Panc1 (cell line): ENCODE measurements at regions not wholly inside any gene's neighbourhood (a gene's known extent, or its start where the extent isn't known, plus 50 kb on each side); places are given as distances from the start of the nearest gene placed in this dataset.

Source experiments
- ATAC-seq: fragments of 200-7000 bp; cut with Tn5 transposase; 2 replicates; pipeline ENCODE4 v1.9.1; 2020; ENCODE audit warnings: mild to moderate bottlenecking, moderate library complexity
- BruUV-seq: library from RNA; stranded (reverse); fragments of 400-500 nt; replicated peaks from 2 replicates; lab custom pipeline; 2021; lab: Mats Ljungman, UMichigan
- CTCF ChIA-PET: fragments of 300-600 bp; sonication (Branson Sonifier 250); formaldehyde crosslinking; loops from one replicate; lab custom pipeline; 2022; ENCODE audit warnings: antibody characterized with exemption; lab: Charles Lee
- POLR2A ChIA-PET: fragments of 300-600 bp; sonication (Branson Sonifier 250); formaldehyde crosslinking; loops from one replicate; lab custom pipeline; 2022; ENCODE audit warnings: antibody characterized with exemption; lab: Charles Lee
- DNase-seq: peaks from one replicate; pipeline ENCODE4 v3.0.0-alpha.2; 2010; ENCODE audit warnings: low read depth, low spot score
- H3K27ac ChIP-seq: 2 replicates; pipeline ENCODE4 v1.5.1; 2011; ENCODE audit warnings: mild to moderate bottlenecking, low read length, inconsistent platforms
- H3K27me3 ChIP-seq: fragments of 200-500 bp; sonication (Bioruptor generic); 2 replicates; pipeline ENCODE4 v1.6.0; 2014; ENCODE audit warnings: low read length, inconsistent platforms; ENCODE audit not compliant: control insufficient read depth, insufficient read depth
- H3K36me3 ChIP-seq: fragments of 200-500 bp; sonication (Bioruptor generic); 2 replicates; pipeline ENCODE4 v1.5.1; 2014; ENCODE audit warnings: inconsistent platforms, mild to moderate bottlenecking, low read length, moderate library complexity; ENCODE audit not compliant: control insufficient read depth, insufficient read depth
- H3K4me1 ChIP-seq: 2 replicates; pipeline ENCODE4 v1.5.1; 2011; ENCODE audit warnings: inconsistent platforms, mild to moderate bottlenecking, low read length, moderate library complexity; ENCODE audit not compliant: control insufficient read depth, insufficient read depth
- H3K4me3 ChIP-seq, 2 experiments: 2 replicates each; pipeline ENCODE4 v1.5.1; 2011 to 2012; ENCODE audit warnings: low read depth in 2 of 2, low read length in 2 of 2, mild to moderate bottlenecking in 2 of 2, inconsistent platforms in 1 of 2, moderate library complexity in 1 of 2
- H3K9me3 ChIP-seq: fragments of 200-500 bp; sonication (Bioruptor generic); 2 replicates; pipeline ENCODE4 v1.5.1; 2014; ENCODE audit warnings: low read depth, mild to moderate bottlenecking, inconsistent platforms, low read length, moderate library complexity; ENCODE audit not compliant: control insufficient read depth, insufficient read depth
- POLR2AphosphoS5 ChIP-seq: IDR thresholded peaks from 2 replicates; pipeline ENCODE4 v1.6.1; 2012; ENCODE audit warnings: mild to moderate bottlenecking, low read depth, low read length, moderate library complexity
- REST ChIP-seq, 2 experiments: IDR thresholded peaks; 2 replicates each; pipeline ENCODE4 v1.6.1; 2011 to 2012; ENCODE audit warnings: low read depth in 2 of 2, control low read depth in 1 of 2, low read length in 1 of 2, mild to moderate bottlenecking in 1 of 2, moderate library complexity in 1 of 2; ENCODE audit not compliant: insufficient read depth in 1 of 2
- SIN3A ChIP-seq: IDR thresholded peaks from 2 replicates; pipeline ENCODE4 v1.6.1; 2012; ENCODE audit warnings: low read depth, mild to moderate bottlenecking, low read length, moderate library complexity, borderline replicate concordance; ENCODE audit not compliant: insufficient read depth
- TCF7L2 ChIP-seq: IDR thresholded peaks from 2 replicates; pipeline ENCODE4 v1.6.1; 2011; ENCODE audit warnings: mild to moderate bottlenecking, low read depth, low read length, inconsistent platforms
- in situ Hi-C: cut with HindIII; loops from 2 replicates; pipeline ENCODE4 v1.10.0; 2016; ENCODE audit warnings: low sequenced_read_pairs, low pct_unique_long_range_greater_than_20kb
- intact Hi-C: fragments of 100-400 bp; cut with micrococcal nuclease; formaldehyde crosslinking; loops from one replicate; pipeline ENCODE4 v1.10.0; 2022; ENCODE audit not compliant: unreplicated experiment
- TF ChIP-seq, protein P1 (sequence below): fragments of 450-650 bp; IDR thresholded peaks from 2 replicates; pipeline ENCODE4 v1.5.1; 2017; ENCODE audit warnings: mild to moderate bottlenecking

GRCh38 chr6:86782328-86782727 lies 155.0 kb upstream of the HTR1E start:
- Histone ChIP-seq H3K36me3 (no peaks in the 10 kb centered on the region), H3K4me3 (no peak overlapping the region), H3K4me1 (no peaks in the 10 kb centered on the region), H3K27me3 (no peaks in the 10 kb centered on the region), H3K9me3 (no peaks in the 10 kb centered on the region), H3K27ac (no peak overlapping the region)
- TF ChIP-seq SIN3A: no peak
- no peak for TF ChIP-seq POLR2AphosphoS5
- TF ChIP-seq, protein P1, sequence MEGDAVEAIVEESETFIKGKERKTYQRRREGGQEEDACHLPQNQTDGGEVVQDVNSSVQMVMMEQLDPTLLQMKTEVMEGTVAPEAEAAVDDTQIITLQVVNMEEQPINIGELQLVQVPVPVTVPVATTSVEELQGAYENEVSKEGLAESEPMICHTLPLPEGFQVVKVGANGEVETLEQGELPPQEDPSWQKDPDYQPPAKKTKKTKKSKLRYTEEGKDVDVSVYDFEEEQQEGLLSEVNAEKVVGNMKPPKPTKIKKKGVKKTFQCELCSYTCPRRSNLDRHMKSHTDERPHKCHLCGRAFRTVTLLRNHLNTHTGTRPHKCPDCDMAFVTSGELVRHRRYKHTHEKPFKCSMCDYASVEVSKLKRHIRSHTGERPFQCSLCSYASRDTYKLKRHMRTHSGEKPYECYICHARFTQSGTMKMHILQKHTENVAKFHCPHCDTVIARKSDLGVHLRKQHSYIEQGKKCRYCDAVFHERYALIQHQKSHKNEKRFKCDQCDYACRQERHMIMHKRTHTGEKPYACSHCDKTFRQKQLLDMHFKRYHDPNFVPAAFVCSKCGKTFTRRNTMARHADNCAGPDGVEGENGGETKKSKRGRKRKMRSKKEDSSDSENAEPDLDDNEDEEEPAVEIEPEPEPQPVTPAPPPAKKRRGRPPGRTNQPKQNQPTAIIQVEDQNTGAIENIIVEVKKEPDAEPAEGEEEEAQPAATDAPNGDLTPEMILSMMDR: no peak
- no peak for TF ChIP-seq REST (IDR thresholded peaks at IDR 0.05; ENCODE audit: insufficient read depth in 1 of 2, low read depth in 2 of 2, low read length in 1 of 2)
- no peak for TF ChIP-seq TCF7L2
- ChIA-PET CTCF (no interaction called here), POLR2A (no interaction called here)
- DNase-seq (no peak), ATAC-seq (no peak)
- BruUV-seq: no TSS peak
- in situ Hi-C loops: no loop called here
- intact Hi-C loops: no loop called here

DNA sequence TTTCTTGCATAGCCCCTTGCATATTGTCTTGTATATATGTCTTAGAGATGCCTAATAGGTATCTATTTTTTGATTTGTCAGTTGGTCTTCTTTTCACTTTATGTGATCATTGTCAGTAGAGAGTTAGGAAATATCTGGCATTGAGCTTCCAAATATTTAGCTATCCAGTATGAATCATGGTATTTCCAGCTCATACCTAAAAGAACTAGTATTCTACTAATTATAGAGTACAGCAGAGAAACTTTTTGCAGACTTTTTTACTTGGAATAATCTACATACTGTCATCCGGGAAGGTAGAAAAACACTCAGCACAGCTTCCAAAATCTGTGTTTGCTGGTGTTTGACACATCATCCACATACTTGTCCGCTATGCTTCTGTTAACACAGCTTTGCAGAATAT lies 156.4 kb upstream of the HTR1E start:
- no peak for TF ChIP-seq REST (IDR thresholded peaks at IDR 0.05; ENCODE audit: insufficient read depth in 1 of 2, low read depth in 2 of 2, low read length in 1 of 2)
- TF ChIP-seq, protein P1: no peak
- no peak for TF ChIP-seq POLR2AphosphoS5
- TF ChIP-seq SIN3A: no peak
- no peak for TF ChIP-seq TCF7L2
- no peaks in the 10 kb centered on the region for H3K27me3 ChIP-seq
- H3K27ac ChIP-seq: no peak overlapping the region
- no peak overlapping the region for H3K4me3 ChIP-seq
- ChIA-PET CTCF (no interaction called here), POLR2A (no interaction called here)
- no peaks in the 10 kb centered on the region for H3K4me1 ChIP-seq
- in situ Hi-C loops: no loop called here
- intact Hi-C loops: no loop called here
- DNase-seq (no peak), ATAC-seq (no peak)
- H3K9me3 ChIP-seq: no peaks in the 10 kb centered on the region
- H3K36me3 ChIP-seq: no peaks in the 10 kb centered on the region
- BruUV-seq: no TSS peak
